ENCODE measurements at regions not wholly inside any gene's neighbourhood (a gene's known extent, or its start where the extent isn't known, plus 50 kb on each side); places are given as distances from the start of the nearest gene placed in this dataset.

DNA sequence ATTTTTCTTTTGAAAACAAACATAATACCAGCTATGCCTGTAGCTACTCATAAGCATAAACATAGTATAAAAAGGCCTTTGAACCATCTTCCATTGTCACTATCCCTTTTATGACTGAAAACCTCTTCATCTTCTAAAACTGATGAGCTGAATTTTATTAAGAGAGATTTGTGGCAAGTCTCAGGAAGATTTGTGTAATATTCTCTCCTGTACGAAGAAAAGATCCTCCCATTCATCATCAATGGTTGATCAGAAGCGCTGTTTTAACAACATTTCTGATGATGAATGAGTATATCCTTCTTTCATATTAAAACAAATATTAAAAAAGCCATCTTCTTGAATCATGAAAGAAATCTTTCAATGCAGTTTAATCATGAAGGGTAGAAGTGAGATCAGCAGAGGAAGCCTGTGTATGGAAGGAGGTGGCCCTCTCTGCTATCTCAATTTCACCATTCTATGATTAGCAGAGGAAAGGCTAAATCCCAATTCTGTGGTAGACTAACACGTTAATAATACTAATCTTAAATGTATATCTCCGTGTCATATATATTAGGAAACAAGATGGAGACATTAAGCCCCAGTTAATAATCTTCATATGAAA is 430.2 kb downstream of the FRK start:
- Mint-ChIP-seq H3K9me3 (ENCODE audit: unreplicated experiment) (no peaks in the 10 kb centered on the region), H3K4me1 (ENCODE audit: unreplicated experiment) (no peaks in the 10 kb centered on the region), H3K4me3 (ENCODE audit: unreplicated experiment) (no peak overlapping the region), H3K27me3 (ENCODE audit: unreplicated experiment) (no peaks in the 10 kb centered on the region), H3K36me3 (ENCODE audit: low read depth, unreplicated experiment) (no peaks in the 10 kb centered on the region), H3K27ac (ENCODE audit: unreplicated experiment) (no peak overlapping the region)
- TF ChIP-seq CTCF (IDR thresholded peaks at IDR 0.05; ENCODE audit: unreplicated experiment), result no peak
- DNase-seq (ENCODE audit: low spot score), result no peak

DNA sequence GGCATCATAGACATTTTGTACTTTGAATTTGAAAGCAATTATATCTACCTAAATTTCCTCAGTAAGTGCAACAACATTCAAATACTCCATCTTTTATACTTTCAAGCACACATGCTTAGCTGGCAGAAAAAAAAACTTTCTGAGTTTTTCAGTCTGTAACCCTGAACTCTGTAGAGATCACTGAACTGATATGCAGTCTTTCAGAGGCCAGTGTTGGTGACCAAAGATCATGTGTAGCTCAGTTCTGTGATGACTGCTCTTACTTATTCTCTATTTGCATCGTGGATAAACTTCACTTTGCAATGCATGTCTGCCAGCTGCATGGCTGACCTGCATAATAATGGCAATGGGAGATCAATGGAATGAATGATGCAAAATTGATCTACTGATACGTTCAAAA is 431.3 kb downstream of the FRK start:
- DNase-seq (ENCODE audit: low spot score), result no peak
- no peak for TF ChIP-seq CTCF (IDR thresholded peaks at IDR 0.05; ENCODE audit: unreplicated experiment)
- H3K4me3 Mint-ChIP-seq (ENCODE audit: unreplicated experiment), result no peak overlapping the region
- H3K9me3 Mint-ChIP-seq (ENCODE audit: unreplicated experiment), result no peaks in the 10 kb centered on the region
- H3K27ac Mint-ChIP-seq (ENCODE audit: unreplicated experiment), result no peak overlapping the region
- no peaks in the 10 kb centered on the region for H3K36me3 Mint-ChIP-seq (ENCODE audit: low read depth, unreplicated experiment)
- H3K4me1 Mint-ChIP-seq (ENCODE audit: unreplicated experiment), result no peaks in the 10 kb centered on the region
- no peaks in the 10 kb centered on the region for H3K27me3 Mint-ChIP-seq (ENCODE audit: unreplicated experiment)

GRCh38 chr6:115618256-115618655 is 442.4 kb downstream of the FRK start:
- DNase-seq (ENCODE audit: low spot score), result no peak
- no peak for TF ChIP-seq CTCF (IDR thresholded peaks at IDR 0.05; ENCODE audit: unreplicated experiment)
- H3K4me1 Mint-ChIP-seq (ENCODE audit: unreplicated experiment), result no peaks in the 10 kb centered on the region
- no peak overlapping the region for H3K4me3 Mint-ChIP-seq (ENCODE audit: unreplicated experiment)
- H3K27me3 Mint-ChIP-seq (ENCODE audit: unreplicated experiment), result no peaks in the 10 kb centered on the region
- H3K27ac Mint-ChIP-seq (ENCODE audit: unreplicated experiment), result no peak overlapping the region
- H3K9me3 Mint-ChIP-seq (ENCODE audit: unreplicated experiment), result no peaks in the 10 kb centered on the region
- H3K36me3 Mint-ChIP-seq (ENCODE audit: low read depth, unreplicated experiment), result no peaks in the 10 kb centered on the region

- Mint-ChIP-seq H3K4me3 (ENCODE audit: unreplicated experiment) (no peak overlapping the region), H3K4me1 (ENCODE audit: unreplicated experiment) (no peaks in the 10 kb centered on the region), H3K27me3 (ENCODE audit: unreplicated experiment) (no peaks in the 10 kb centered on the region), H3K36me3 (ENCODE audit: low read depth, unreplicated experiment) (no peaks in the 10 kb centered on the region), H3K27ac (ENCODE audit: unreplicated experiment) (no peak overlapping the region), H3K9me3 (ENCODE audit: unreplicated experiment) (no peaks in the 10 kb centered on the region)
- no peak for TF ChIP-seq CTCF (IDR thresholded peaks at IDR 0.05; ENCODE audit: unreplicated experiment)
- DNase-seq (ENCODE audit: low spot score), result no peak
Observed at GRCh38 chr6:115617031-115617430, 443.7 kb downstream of the FRK start.

DNA sequence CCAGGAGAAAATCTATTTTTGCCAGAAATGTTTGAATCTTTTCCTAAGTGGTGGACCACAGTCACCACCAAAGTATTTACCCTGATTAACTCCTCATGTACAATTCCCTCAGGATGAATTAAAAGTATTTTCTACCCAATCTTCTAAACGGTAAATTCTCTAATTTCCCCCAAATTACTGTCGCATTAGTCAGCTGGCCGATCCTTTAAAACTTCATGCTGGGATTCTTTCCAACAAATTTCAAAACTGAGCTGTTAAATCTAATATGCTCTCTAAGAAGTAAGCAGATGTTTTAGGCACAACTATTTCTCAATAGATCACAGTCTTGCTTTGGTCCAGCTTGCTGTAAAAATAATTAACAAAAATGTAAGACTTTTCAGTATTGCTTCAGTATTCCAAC is 447.2 kb downstream of the FRK start:
- no peak for DNase-seq (ENCODE audit: low spot score)
- Mint-ChIP-seq H3K36me3 (ENCODE audit: low read depth, unreplicated experiment) (no peaks in the 10 kb centered on the region), H3K4me3 (ENCODE audit: unreplicated experiment) (no peak overlapping the region), H3K27me3 (ENCODE audit: unreplicated experiment) (no peaks in the 10 kb centered on the region), H3K9me3 (ENCODE audit: unreplicated experiment) (no peaks in the 10 kb centered on the region), H3K4me1 (ENCODE audit: unreplicated experiment) (no peaks in the 10 kb centered on the region), H3K27ac (ENCODE audit: unreplicated experiment) (no peak overlapping the region)
- no peak for TF ChIP-seq CTCF (IDR thresholded peaks at IDR 0.05; ENCODE audit: unreplicated experiment)

All from endothelial cell (in vitro differentiated cells).